ENCODE measurements at regions not wholly inside any gene's neighbourhood (a gene's known extent, or its start where the extent isn't known, plus 50 kb on each side); places are given as distances from the start of the nearest gene placed in this dataset.

GRCh38 chr1:87226341-87226760 lies 102.3 kb upstream of the LMO4 start:
- peak; percentile 69 for DNase-seq

GRCh38 chr1:87227651-87228050 lies 101.0 kb upstream of the LMO4 start:
- DNase-seq = no peak

GRCh38 chr1:87230501-87230900 lies 98.2 kb upstream of the LMO4 start:
- DNase-seq = no peak

- no peak for DNase-seq
Measured at GRCh38 chr1:87231703-87232367, 96.8 kb upstream of the LMO4 start.

GRCh38 chr1:87236585-87236984 lies 92.1 kb upstream of the LMO4 start:
- DNase-seq = no peak

- DNase-seq = no peak
Measured at GRCh38 chr1:87239997-87240605, 88.6 kb upstream of the LMO4 start.

GRCh38 chr1:87240661-87241285 lies 87.9 kb upstream of the LMO4 start:
- DNase-seq = no peak

GRCh38 chr1:87242445-87243185 lies 86.1 kb upstream of the LMO4 start:
- no peak for DNase-seq

- peak; percentile 3 for DNase-seq
Measured at GRCh38 chr1:87243573-87243972, 85.1 kb upstream of the LMO4 start.

- no peak for DNase-seq
Measured at GRCh38 chr1:87246436-87246835, 82.2 kb upstream of the LMO4 start.

- no peak for DNase-seq
Measured at GRCh38 chr1:87249803-87250202, 78.9 kb upstream of the LMO4 start.

- DNase-seq = no peak
Measured at GRCh38 chr1:87250336-87250735, 78.3 kb upstream of the LMO4 start.

- no peak for DNase-seq
Measured at GRCh38 chr1:87252406-87252805, 76.3 kb upstream of the LMO4 start.

GRCh38 chr1:87262688-87263087 lies 66.0 kb upstream of the LMO4 start:
- no peak for DNase-seq

GRCh38 chr1:87263281-87263680 lies 65.4 kb upstream of the LMO4 start:
- DNase-seq = no peak

- DNase-seq = no peak
Measured at GRCh38 chr1:87263785-87264184, 64.9 kb upstream of the LMO4 start.

- no peak for DNase-seq
Measured at GRCh38 chr1:87264976-87265375, 63.7 kb upstream of the LMO4 start.

- DNase-seq = no peak
Measured at GRCh38 chr1:87265786-87266185, 62.9 kb upstream of the LMO4 start.

GRCh38 chr1:87268111-87268510 lies 60.6 kb upstream of the LMO4 start:
- no peak for DNase-seq

GRCh38 chr1:87269921-87270320 lies 58.8 kb upstream of the LMO4 start:
- DNase-seq = no peak

GRCh38 chr1:87273291-87273690 lies 55.4 kb upstream of the LMO4 start:
- no peak for DNase-seq

GRCh38 chr1:87274851-87275250 lies 53.8 kb upstream of the LMO4 start:
- no peak for DNase-seq

- DNase-seq = no peak
Measured at GRCh38 chr1:87278825-87279535, 49.7 kb upstream of the LMO4 start.
